ENCODE measurements at regions not wholly inside any gene's neighbourhood (a gene's known extent, or its start where the extent isn't known, plus 50 kb on each side); places are given as distances from the start of the nearest gene placed in this dataset.

DNA sequence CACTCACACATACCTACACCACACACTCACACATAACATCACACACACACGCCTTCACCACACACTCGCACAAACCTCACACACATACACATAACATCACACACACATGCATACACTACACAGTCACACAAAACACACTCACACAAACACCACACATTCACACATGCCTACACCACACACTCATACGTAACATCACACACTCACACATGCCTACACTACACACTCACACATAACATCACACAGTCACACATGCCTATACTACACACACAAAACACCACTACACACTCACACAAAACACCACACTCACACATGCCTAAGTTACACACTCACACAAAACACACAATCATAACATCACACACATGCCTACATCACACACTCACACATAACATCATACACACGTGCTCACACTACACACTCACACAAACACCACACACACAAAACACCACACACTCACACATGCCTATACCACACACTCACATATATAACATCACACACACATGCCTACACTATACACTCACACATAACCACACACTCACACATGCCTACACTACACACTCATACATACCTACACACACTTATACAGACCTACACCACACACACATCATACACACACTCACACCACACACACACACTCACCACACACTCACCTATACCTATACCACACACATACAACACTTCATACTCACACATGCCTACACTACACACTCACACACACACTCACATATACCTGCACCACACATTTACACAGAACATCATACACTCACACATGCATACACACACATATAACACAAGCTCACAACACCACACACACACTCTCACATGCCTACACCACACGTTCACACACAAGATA is 383.5 kb downstream of the C6orf118 start:
- no peak for DNase-seq

DNA sequence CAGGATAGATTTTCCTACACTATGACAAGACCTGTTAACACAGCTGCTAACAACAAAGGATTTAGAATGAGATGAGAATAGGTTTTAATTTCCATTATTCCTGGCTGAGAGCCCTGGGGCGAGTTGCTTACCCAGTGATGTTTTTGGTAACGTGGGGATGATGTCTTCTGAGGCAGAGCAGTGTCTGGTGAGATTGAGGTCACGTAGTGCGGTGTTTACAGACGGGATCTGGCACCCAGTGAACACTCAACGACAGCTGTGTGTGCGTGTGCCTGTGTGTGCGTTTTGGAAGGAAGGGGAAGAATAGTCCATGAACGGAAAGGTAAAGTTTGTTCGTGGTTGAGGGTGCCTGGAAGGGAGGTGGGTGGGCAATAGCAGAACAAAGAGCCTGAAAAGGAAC is 384.7 kb downstream of the C6orf118 start:
- DNase-seq = no peak

DNA sequence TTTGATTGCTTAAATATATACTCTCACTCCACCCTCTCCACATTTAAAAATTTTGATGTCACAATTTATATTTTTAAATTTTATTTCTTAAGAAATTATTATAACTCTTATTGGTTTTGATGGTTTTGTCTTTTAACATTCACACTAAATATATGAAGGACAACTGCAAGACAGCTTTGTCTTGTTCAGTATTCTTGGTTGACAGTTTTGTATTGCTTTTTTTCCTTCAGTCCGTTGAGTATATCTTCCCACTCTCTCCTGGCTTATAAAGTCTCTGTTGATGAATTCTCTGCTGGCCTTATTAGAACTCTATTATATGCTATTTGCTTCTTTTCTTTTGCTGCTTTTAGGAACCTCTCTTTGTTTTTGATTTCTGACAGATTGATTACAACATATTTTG is 392.2 kb downstream of the C6orf118 start:
- no peak for DNase-seq

DNA sequence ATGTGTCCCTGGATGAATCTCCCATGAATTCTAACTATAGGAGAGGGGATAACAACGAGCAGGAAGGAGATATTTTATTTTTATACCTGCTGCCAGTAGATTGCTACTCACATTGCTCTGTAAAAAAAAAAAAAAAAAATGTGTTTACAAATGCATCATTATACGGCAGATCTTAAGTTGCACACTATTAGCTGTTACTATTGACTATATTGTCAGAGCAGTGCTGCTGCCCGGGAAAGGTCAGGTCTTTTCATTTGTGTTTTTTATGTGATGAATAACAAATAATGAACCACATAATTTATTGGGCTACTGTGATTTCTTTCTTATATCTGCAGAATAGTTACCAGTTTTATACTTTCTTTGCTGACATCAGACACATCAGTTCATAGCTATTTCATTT is 393.3 kb downstream of the C6orf118 start:
- DNase-seq = no peak

DNA sequence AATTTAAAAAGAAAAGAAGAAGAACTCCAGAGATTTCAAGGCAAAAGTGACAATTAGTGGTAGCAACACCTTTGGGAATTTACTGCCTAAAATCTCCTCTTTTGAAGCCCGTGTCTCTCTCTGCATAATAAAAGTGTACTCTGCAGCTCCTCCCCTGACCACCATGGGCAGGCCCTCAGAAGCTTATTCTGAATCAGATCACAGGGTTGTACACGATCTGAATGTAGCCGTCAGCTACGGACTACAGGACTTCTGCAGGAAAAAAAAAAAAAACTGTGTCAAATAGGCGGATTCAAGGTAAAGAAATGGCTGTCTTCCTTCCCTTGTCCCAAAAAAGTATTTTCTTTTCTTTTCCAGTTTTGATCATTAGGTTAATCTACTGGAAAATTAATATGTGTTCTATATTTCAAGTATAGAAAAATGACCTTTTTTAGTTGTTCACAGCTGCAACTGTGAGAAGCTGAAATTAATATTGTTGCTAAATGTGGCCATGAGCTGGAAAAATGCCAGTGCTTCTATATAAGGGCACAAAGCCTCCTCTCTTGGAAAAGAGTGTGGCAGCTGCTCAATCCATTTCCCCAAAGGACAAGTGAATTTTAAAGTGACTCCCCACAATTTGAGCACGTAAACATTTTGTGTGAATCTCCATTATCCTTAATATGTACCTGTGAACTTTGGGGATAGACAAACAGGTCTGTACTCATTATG is 397.4 kb downstream of the C6orf118 start:
- no peak for DNase-seq

DNA sequence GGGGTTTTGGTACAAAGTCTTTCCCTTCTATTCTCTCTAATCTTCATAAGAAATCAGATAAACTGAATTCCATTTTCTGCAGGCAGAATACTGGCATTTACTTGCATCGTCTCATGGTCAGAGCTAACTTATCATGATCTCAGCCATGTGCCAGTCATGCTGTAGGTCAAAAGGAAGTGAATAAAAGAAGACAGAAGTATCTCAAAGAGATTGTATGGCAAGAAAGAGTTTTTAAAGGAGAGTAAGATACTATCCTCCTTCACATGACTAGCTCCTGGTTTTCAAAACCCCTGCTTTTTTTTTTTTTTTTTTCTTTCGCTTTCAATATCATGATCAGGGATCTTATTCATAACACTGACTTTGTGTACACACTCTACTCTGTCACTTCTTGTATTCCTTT is 398.3 kb downstream of the C6orf118 start:
- no peak for DNase-seq

DNA sequence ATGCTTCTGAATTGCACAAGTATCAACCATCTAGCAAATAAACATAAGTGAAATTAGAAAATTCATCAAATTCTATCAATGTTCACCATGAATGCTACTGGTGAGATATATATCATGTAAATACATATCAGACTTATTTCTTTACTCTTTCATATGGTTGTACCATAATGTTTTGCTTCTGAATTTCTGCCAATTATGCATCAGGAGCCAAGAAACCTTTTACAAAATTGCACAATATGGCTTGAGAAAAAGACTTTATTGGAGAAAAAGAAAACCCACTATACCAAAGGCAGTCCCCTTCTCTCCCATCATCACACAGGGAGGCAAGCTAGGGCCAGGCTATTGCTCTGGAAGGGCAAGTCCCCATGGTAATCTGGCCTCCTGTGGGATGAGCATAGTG is 402.6 kb downstream of the C6orf118 start:
- no peak for DNase-seq

DNA sequence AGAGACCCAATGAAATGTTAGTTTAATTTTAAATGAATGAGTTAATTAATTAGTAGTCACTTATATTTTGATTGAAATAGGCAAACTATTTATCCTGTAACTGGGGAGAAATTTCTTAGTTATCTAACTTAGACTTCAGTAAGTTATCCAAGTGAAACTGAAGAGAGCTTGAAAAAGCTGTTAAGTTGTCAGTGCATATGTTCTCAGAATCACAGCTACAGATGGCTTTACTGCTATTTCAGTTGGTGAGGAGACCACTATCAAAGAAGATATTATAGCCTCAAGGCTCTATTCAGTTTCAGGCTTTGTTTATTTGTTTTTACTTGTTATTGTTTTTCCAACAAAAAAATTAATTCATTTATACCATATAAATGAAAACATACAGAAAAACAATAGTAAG is 404.1 kb downstream of the C6orf118 start:
- DNase-seq = no peak

DNA sequence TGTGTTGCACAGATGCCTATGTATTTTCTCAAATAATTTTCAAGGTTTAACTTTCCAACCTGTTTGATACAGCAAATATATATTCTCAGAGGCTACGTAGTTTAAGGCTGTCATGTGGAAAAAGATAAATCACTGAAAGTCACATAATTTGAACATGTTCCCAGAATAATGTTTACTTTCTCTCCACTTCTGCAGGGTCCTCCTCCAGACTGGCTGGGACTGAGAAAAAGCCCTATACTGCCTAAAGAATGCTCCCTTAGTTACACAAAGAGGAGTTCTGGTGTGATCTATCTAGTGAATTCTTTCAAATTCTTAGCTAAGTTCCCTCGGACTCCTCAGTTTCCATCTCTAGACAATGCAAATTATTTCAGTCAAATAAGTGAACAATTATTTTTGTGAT is 411.0 kb downstream of the C6orf118 start:
- DNase-seq = no peak

DNA sequence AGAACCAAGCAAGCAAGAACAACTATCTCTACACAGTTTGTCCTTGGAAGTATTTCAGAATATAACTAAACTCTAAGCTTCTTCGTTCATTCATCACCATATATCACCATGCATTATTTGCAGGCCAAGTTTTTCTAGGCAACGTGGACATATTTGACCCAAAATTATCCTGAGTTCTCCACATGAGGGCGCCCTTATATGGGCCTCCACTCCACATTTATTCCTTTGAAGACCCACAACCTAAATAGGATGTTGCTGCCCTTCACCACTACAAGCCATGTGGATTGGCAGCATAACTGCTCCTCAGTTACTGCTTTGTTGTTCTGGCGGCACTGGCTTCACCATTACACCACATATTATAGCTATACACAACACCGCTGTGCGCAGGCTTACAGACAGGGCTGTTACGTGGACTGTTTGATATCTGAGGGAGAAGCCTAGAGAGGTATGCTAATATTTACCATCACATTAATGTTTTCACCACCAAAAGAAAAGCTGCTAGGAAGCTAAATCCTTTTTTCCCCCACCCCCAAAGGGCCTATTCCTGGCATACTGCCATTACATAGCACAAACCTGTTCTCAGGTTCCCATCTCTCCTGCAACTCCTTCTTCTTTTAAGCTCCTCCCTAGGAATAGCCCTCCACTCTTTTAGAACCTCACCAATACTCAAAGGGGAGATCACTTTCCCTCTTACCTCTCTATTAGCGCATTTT is 411.7 kb downstream of the C6orf118 start:
- no peak for DNase-seq

DNA sequence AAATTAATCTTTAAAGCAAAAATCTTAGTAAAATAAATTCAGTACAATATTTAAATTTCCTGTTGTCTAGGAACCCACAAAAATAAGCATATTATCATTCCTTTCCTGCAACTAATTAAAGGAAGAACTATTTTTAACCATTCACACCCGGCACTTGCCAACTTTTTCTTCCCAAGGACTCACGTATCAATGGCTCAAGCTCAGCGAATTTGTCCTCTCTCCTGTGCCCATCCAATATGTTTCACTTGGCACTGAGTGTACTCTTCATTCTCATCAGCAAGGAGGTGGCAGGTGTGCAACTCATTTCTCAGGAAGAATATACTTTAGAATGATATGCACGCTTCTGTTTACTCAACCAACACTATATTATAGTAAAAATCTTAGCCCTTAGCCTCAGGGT is 419.4 kb downstream of the C6orf118 start:
- no peak for DNase-seq

DNA sequence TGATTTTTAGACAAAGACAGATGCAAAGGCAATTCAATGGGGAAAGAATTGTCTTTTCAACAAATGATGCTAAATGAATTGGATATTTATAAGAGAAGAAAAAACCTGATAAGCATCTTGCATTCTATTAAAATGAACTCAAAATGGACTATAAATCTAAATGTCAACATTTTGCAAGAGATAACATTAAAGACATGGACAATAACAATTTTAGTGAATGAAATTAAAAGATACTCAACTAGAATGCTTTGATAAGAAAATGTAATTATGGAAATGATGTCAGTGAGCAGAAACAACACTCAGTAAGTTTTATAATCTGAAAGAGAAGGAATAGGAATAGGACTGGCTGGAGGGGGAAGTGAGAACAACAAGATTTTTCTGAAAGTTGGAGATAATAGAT is 421.7 kb downstream of the C6orf118 start:
- DNase-seq = no peak

DNA sequence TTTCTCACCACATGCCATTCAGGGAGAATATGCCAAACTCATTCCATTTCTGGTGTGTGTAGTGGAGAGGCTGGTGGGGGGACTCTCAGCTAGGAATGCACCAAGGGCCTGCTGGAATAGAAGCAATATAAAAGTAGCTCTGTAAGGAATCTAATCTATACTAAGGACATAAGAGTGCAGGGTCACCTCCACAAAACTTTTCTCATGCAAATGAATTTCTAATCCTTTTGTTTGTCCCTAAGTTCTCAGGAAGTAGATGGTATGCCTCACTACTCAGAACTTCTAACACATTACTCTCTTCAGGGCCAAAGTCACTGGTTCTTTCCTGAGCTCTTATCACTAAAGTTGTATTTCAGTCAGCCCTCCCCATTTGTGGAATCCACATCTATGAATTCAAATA is 427.2 kb downstream of the C6orf118 start:
- no peak for DNase-seq

DNA sequence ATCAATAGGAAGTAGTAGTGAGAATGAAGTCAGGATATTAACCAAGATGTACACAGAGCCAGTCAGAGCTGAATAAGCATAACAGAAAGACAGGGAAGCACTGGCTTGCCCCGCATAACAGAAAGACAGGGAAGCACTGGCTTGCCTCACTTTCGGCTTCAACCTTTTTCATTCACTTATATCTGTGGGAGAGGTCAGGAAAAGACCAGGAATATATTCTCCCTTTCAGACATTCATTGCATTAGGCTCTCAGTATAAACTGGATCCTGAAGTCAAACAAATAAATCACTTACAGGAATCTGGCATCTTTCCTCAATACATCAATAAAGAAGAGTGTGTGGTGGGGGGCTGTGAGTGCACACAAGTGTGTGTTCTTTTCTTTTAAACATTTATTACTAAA is 437.6 kb downstream of the C6orf118 start:
- DNase-seq = no peak

DNA sequence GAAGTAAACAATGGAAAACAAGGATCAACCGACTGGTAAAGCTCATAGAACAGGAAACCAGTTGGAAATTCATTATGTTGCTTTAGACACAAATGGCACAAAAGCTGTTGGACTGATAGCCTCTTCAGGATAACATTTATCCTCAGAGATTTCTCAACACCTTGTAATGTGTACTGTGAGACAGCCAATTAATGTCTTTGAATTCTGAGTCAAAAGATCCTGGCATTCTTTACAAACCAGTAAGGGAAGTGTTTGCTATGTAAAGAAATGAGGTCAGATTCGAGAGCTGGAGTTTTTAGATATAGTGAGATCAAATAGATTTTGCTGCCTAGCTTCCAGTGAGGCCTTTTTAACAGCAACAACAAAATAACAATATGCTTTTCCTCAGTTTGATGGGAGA is 439.2 kb downstream of the C6orf118 start:
- no peak for DNase-seq

DNA sequence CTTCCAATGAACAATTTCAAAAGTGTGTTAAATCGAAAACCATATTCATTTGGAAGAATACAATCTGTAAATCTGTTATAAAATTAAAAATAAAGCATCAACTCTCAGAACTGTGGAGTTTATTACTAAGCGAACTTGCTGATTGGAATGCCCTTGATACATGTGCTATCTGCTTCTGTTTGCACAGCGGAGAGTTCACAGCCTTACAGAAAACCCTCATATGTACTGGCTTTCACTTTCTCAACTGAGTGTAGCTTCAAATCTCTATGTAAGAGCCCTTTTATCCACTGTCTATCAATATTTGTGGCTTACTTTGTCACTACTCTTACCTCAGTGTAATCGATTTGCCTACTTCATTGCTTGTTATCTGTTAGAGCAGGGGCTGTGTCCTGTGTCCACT is 447.4 kb downstream of the C6orf118 start:
- DNase-seq = no peak

DNA sequence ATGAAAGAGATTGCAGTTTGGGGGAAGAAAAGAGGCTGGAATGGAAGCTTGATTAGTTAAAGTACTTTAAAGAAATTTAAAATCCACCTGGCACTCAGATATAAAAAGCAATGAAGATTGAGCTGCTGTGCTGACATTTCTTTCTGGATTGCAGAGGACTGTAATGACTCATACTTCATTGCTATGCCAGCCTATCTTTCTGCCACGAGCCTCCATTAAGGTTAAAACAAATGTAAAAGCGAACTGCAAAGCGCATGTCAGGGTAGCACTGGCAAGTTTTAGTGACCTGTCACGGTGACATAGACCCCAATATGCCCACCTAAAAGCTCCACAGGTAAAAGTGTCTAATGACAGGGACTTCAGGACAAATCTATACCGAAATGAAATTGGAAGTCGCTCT is 449.6 kb downstream of the C6orf118 start:
- DNase-seq = peak in 7 of 56 donors; percentile 2 to 21 (median 6)

DNA sequence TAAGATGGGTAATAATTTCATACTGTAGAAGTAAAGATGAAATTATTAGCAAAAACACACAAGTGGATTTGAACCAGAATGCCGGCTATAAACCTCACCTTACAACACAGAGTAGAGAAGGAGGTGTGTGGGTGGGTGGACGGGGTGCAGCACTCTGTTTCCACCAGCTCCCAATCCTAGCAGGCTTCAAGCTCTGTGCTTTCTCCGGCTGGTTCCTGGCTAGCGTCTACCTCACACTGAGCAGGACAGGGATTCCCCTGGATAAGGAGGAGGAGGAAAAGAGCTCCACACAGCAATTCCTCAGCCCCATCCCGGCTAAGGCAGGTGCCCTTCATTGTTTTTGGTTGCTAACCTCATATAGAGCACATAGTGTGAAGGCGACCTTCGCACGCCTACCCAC is 453.3 kb downstream of the C6orf118 start:
- no peak for DNase-seq

DNA sequence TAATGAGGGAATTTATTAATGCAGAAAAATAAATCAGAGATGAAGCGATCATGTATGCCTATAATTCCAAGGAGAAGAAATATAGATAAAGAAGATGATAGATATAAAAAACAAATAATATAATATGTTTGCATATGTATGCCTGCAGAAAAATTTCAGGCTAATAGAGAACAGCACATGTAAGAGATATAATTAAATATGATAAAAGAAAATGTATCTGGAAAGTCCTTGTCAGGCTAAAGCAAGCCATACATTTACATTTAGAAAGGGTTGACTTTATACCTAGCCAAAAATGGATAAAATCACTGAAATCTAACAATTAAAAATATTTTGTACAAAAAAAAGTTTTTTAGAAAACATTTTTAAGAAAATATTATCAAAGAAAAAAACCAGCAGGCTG is 454.1 kb downstream of the C6orf118 start:
- no peak for DNase-seq

DNA sequence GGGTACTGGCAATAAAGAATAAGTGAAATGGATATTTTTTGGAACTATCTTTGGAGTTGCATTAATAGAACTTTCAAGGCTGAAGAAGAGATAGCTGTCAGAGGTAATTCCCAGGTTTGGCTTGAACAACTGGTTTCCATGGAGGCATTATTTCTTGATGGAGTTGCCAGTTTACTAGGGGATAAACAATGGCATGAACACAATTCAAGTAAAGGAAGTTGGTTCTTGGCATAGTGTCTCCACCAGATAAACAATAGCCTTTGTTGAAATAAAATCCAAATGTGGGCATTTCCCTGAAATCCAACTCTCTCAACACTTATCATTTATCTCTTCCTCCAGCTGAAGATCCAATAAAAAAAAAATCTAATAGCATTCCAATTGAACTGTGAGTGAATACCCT is 454.9 kb downstream of the C6orf118 start:
- DNase-seq = no peak

DNA sequence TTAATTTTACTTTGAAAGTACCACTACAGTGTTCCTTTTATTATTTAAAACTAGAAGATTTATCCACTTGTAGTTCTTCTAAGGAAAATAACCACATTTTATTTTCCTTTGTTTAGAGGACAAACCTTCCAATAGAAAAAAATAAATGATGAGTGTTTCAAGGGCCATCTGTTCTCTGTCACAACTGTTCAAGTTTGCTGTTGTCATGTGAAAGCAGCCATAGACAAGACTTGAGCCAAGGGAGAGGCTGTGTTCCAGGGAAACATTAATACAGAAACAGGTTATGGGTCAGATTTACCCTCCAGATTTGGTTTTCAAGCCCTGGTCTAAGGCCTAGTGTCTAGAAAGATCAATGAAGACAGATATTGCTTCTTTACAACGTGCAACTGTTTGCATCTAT is 463.6 kb downstream of the C6orf118 start:
- DNase-seq = no peak

DNA sequence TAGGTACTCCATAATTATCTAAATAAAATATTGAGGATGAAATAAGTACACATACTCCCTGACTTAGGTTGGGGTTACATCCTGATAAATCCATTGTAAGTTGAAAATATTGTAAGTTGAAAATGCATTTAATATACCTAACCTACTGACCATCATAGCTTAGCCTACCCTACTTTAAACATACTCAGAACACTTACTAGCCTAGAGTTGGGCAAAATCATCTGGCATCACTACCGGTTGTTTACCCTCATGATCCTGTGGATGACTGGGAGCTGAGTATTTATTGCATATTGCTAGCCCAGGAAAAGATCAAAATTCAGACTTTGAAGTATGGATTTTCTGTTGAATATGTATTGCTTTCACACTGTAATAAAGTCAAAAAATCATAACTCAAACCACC is 467.3 kb downstream of the C6orf118 start:
- DNase-seq = no peak

Data from nucleus accumbens (tissue), 56 donors.